C1 segment of cervical spinal cord (tissue), 14 donors: ENCODE measurements at regions not wholly inside any gene's neighbourhood (a gene's known extent, or its start where the extent isn't known, plus 50 kb on each side); places are given as distances from the start of the nearest gene placed in this dataset.
"Not testable (repeated sequence)": the region's sequence is repeated elsewhere in the genome, so short reads cannot be mapped to it uniquely, and the experiment has no call there.

ENCODE experiments used
- DNase-seq, 14 donors: peaks; one replicate each; lab custom pipeline; 2025; lab: John Stamatoyannopoulos, UW

- DNase-seq, result not testable (repeated sequence)
Observed at GRCh38 chr22:22756551-22757201, 112.3 kb downstream of the GGTLC2 start.

- not testable (repeated sequence) for DNase-seq
Observed at GRCh38 chr22:22758101-22758807, 113.8 kb downstream of the GGTLC2 start.

GRCh38 chr22:22759371-22759770, 115.0 kb downstream of the GGTLC2 start:
- no peak for DNase-seq

- no peak for DNase-seq
Observed at GRCh38 chr22:22759889-22760546, 115.6 kb downstream of the GGTLC2 start.

- DNase-seq, result no peak
Observed at GRCh38 chr22:22761606-22761962, 117.2 kb downstream of the GGTLC2 start.

GRCh38 chr22:22761963-22762772, 117.8 kb downstream of the GGTLC2 start:
- DNase-seq, result no peak

- no peak for DNase-seq
Observed at GRCh38 chr22:22763512-22763911, 119.1 kb downstream of the GGTLC2 start.

GRCh38 chr22:22764085-22764484, 119.7 kb downstream of the GGTLC2 start:
- DNase-seq, result no peak

GRCh38 chr22:22767876-22768602, 119.6 kb upstream of the IGLL5 start:
- DNase-seq, result no peak

- no peak for DNase-seq
Observed at GRCh38 chr22:22768885-22769284, 118.7 kb upstream of the IGLL5 start.

- no peak for DNase-seq
Observed at GRCh38 chr22:22769434-22770279, 118.0 kb upstream of the IGLL5 start.

- peak in 1 of 14 donors; percentile 13 for DNase-seq
Observed at GRCh38 chr22:22770280-22770871, 117.2 kb upstream of the IGLL5 start.

- DNase-seq, result no peak
Observed at GRCh38 chr22:22770881-22771280, 116.7 kb upstream of the IGLL5 start.

- no peak for DNase-seq
Observed at GRCh38 chr22:22771696-22772377, 115.8 kb upstream of the IGLL5 start.

- no peak for DNase-seq
Observed at GRCh38 chr22:22772396-22772795, 115.2 kb upstream of the IGLL5 start.

GRCh38 chr22:22772883-22773282, 114.7 kb upstream of the IGLL5 start:
- no peak for DNase-seq

GRCh38 chr22:22773427-22773826, 114.2 kb upstream of the IGLL5 start:
- no peak for DNase-seq

GRCh38 chr22:22773979-22774604, 113.5 kb upstream of the IGLL5 start:
- DNase-seq, result no peak

- DNase-seq, result not testable (repeated sequence)
Observed at GRCh38 chr22:22774762-22775161, 112.9 kb upstream of the IGLL5 start.
